ENCODE measurements at regions not wholly inside any gene's neighbourhood (a gene's known extent, or its start where the extent isn't known, plus 50 kb on each side); places are given as distances from the start of the nearest gene placed in this dataset.
A peak's percentile ranks its signal among the peaks of the same experiment; 100 is the strongest.
"Not testable (repeated sequence)": the region's sequence is repeated elsewhere in the genome, so short reads cannot be mapped to it uniquely, and the experiment has no call there.

- Histone ChIP-seq H3K4me3 (replicated peaks in 1 of 4; ENCODE audit: control extremely low read depth in 1 of 4, insufficient read depth in 1 of 4, low read depth in 3 of 4, low read length in 4 of 4) (no peak overlapping the region), H3K4me2 (ENCODE audit: extremely low read depth, insufficient read depth, low read length) (no peak overlapping the region), H3K27me3 (ENCODE audit: control insufficient read depth, insufficient read depth, low read length) (no peaks in the 10 kb centered on the region), H3K9me3 (ENCODE audit: control insufficient read depth, insufficient read depth, low read depth, low read length) (no peaks in the 10 kb centered on the region), H4K20me1 (ENCODE audit: control insufficient read depth, extremely low read depth, insufficient read depth, low read length) (no peaks in the 10 kb centered on the region), H3K9ac (ENCODE audit: insufficient read depth, low read length) (no peak overlapping the region), H3K36me3 (ENCODE audit: control insufficient read depth, insufficient read depth, low read length) (no peaks in the 10 kb centered on the region), H3K4me1 (ENCODE audit: control insufficient read depth, extremely low read depth, insufficient read depth, low read length) (no peaks in the 10 kb centered on the region), H2AFZ (ENCODE audit: low read length) (no peak overlapping the region), H3K27ac (ENCODE audit: insufficient read depth, low read length) (no peak overlapping the region), H3K79me2 (ENCODE audit: control insufficient read depth, insufficient read depth, low read length) (no peaks in the 10 kb centered on the region)
- TF ChIP-seq EZH2 (IDR thresholded peaks at IDR 0.05; ENCODE audit: low read length, missing control alignments) (no peak), CTCF (conservative IDR thresholded peaks at IDR 0.05 in 1 of 2, IDR thresholded peaks at IDR 0.05 in 1 of 2; ENCODE audit: low read depth in 1 of 2, low read length in 2 of 2) (no peak)
- DNase-seq (ENCODE audit: low read depth in 2 of 2): no peak
Measured at GRCh38 chr5:92635001-92635461, 946.0 kb downstream of the NR2F1-AS1 start.

- Histone ChIP-seq H4K20me1 (ENCODE audit: control insufficient read depth, extremely low read depth, insufficient read depth, low read length) (no peaks in the 10 kb centered on the region), H2AFZ (ENCODE audit: low read length) (no peak overlapping the region), H3K4me1 (ENCODE audit: control insufficient read depth, extremely low read depth, insufficient read depth, low read length) (no peaks in the 10 kb centered on the region), H3K9me3 (ENCODE audit: control insufficient read depth, insufficient read depth, low read depth, low read length) (no peaks in the 10 kb centered on the region), H3K27ac (ENCODE audit: insufficient read depth, low read length) (no peak overlapping the region), H3K4me3 (replicated peaks in 1 of 4; ENCODE audit: control extremely low read depth in 1 of 4, insufficient read depth in 1 of 4, low read depth in 3 of 4, low read length in 4 of 4) (no peak overlapping the region), H3K79me2 (ENCODE audit: control insufficient read depth, insufficient read depth, low read length) (no peaks in the 10 kb centered on the region), H3K4me2 (ENCODE audit: extremely low read depth, insufficient read depth, low read length) (no peak overlapping the region), H3K27me3 (ENCODE audit: control insufficient read depth, insufficient read depth, low read length) (no peaks in the 10 kb centered on the region), H3K9ac (ENCODE audit: insufficient read depth, low read length) (no peak overlapping the region), H3K36me3 (ENCODE audit: control insufficient read depth, insufficient read depth, low read length) (no peaks in the 10 kb centered on the region)
- no peak for TF ChIP-seq CTCF (conservative IDR thresholded peaks at IDR 0.05 in 1 of 2, IDR thresholded peaks at IDR 0.05 in 1 of 2; ENCODE audit: low read depth in 1 of 2, low read length in 2 of 2)
- no peak for TF ChIP-seq EZH2 (IDR thresholded peaks at IDR 0.05; ENCODE audit: low read length, missing control alignments)
- peak in 1 of 2 donors; percentile 79 for DNase-seq (ENCODE audit: low read depth in 2 of 2)
Measured at GRCh38 chr5:92633875-92634487, 947.0 kb downstream of the NR2F1-AS1 start.

- Histone ChIP-seq H4K20me1 (ENCODE audit: control insufficient read depth, extremely low read depth, insufficient read depth, low read length) (no peaks in the 10 kb centered on the region), H3K9ac (ENCODE audit: insufficient read depth, low read length) (no peak overlapping the region), H3K4me1 (ENCODE audit: control insufficient read depth, extremely low read depth, insufficient read depth, low read length) (no peaks in the 10 kb centered on the region), H3K36me3 (ENCODE audit: control insufficient read depth, insufficient read depth, low read length) (no peaks in the 10 kb centered on the region), H3K4me2 (ENCODE audit: extremely low read depth, insufficient read depth, low read length) (no peak overlapping the region), H3K27ac (ENCODE audit: insufficient read depth, low read length) (no peak overlapping the region), H3K79me2 (ENCODE audit: control insufficient read depth, insufficient read depth, low read length) (no peaks in the 10 kb centered on the region), H3K4me3 (replicated peaks in 1 of 4; ENCODE audit: control extremely low read depth in 1 of 4, insufficient read depth in 1 of 4, low read depth in 3 of 4, low read length in 4 of 4) (no peak overlapping the region), H3K9me3 (ENCODE audit: control insufficient read depth, insufficient read depth, low read depth, low read length) (no peaks in the 10 kb centered on the region), H2AFZ (ENCODE audit: low read length) (no peak overlapping the region), H3K27me3 (ENCODE audit: control insufficient read depth, insufficient read depth, low read length) (no peaks in the 10 kb centered on the region)
- TF ChIP-seq CTCF (conservative IDR thresholded peaks at IDR 0.05 in 1 of 2, IDR thresholded peaks at IDR 0.05 in 1 of 2; ENCODE audit: low read depth in 1 of 2, low read length in 2 of 2) (no peak), EZH2 (IDR thresholded peaks at IDR 0.05; ENCODE audit: low read length, missing control alignments) (no peak)
- peak in 1 of 2 donors; percentile 9 for DNase-seq (ENCODE audit: low read depth in 2 of 2)
Measured at GRCh38 chr5:92633176-92633575, 947.8 kb downstream of the NR2F1-AS1 start.

- H3K4me2 ChIP-seq (ENCODE audit: extremely low read depth, insufficient read depth, low read length); DNase-seq (ENCODE audit: low read depth in 2 of 2); H3K27me3 ChIP-seq (ENCODE audit: control insufficient read depth, insufficient read depth, low read length); H3K4me3 ChIP-seq (replicated peaks in 1 of 4; ENCODE audit: control extremely low read depth in 1 of 4, insufficient read depth in 1 of 4, low read depth in 3 of 4, low read length in 4 of 4); H3K9ac ChIP-seq (ENCODE audit: insufficient read depth, low read length); H2AFZ ChIP-seq (ENCODE audit: low read length); H3K27ac ChIP-seq (ENCODE audit: insufficient read depth, low read length); H3K4me1 ChIP-seq (ENCODE audit: control insufficient read depth, extremely low read depth, insufficient read depth, low read length); H3K79me2 ChIP-seq (ENCODE audit: control insufficient read depth, insufficient read depth, low read length); H3K9me3 ChIP-seq (ENCODE audit: control insufficient read depth, insufficient read depth, low read depth, low read length); H3K36me3 ChIP-seq (ENCODE audit: control insufficient read depth, insufficient read depth, low read length); H4K20me1 ChIP-seq (ENCODE audit: control insufficient read depth, extremely low read depth, insufficient read depth, low read length): not testable (repeated sequence)
Measured at GRCh38 chr5:92631237-92631701, 949.8 kb downstream of the NR2F1-AS1 start.

Data from fibroblast of lung (primary cell).